ENCODE measurements at regions not wholly inside any gene's neighbourhood (a gene's known extent, or its start where the extent isn't known, plus 50 kb on each side); places are given as distances from the start of the nearest gene placed in this dataset.
A peak's percentile ranks its signal among the peaks of the same experiment; 100 is the strongest.

GRCh38 chr6:120871416-120872261, 462.6 kb downstream of the TBC1D32 start:
- H2BK5ac ChIP-seq (ENCODE audit: insufficient read length, low read length): no peak overlapping the region
- no peak overlapping the region for H3K4me2 ChIP-seq (ENCODE audit: insufficient read depth, insufficient read length, low read length)
- no peak overlapping the region for H3K27ac Mint-ChIP-seq
- no peak overlapping the region for H3K9ac ChIP-seq (ENCODE audit: extremely low read depth, insufficient read length, low read length)
- H3K9me3 Mint-ChIP-seq: no peaks in the 10 kb centered on the region; a peak in 1 of 5 replicates
- H3K9me3 ChIP-seq (ENCODE audit: control insufficient read depth, low read depth, low read length): no peaks in the 10 kb centered on the region
- no peak overlapping the region for H2AK5ac ChIP-seq (ENCODE audit: insufficient read length, low read length)
- no peak for TF ChIP-seq CTCF (conservative IDR thresholded peaks at IDR 0.05)
- H3K4me3 Mint-ChIP-seq: no peak overlapping the region
- peak; percentile 46 for DNase-seq
- H2BK20ac ChIP-seq (ENCODE audit: low read depth, low read length, poor library complexity, severe bottlenecking): no peak overlapping the region
- no peaks in the 10 kb centered on the region for H3K27me3 ChIP-seq (ENCODE audit: insufficient read depth, low read length)
- no CpG with 5 or more reads among the region's 23 CpGs for WGBS (ENCODE audit: extremely low coverage, insufficient read length, low lambda C conversion rate)
- H3K4me1 Mint-ChIP-seq: 0 out of 4 replicates have a peak, but pooled peaks cover 0 to 1% of the 10 kb centered on the region in 2 experiments
- no peak overlapping the region for H3K4ac ChIP-seq (ENCODE audit: low read depth, low read length)
- no peak overlapping the region for H3K27ac ChIP-seq (ENCODE audit: insufficient read length, low read depth, low read length)
- H3K18ac ChIP-seq (ENCODE audit: insufficient read length, low read depth, low read length): no peak overlapping the region
- H3K36me3 Mint-ChIP-seq (ENCODE audit: insufficient read depth in 1 of 3, low read depth in 3 of 3): no peaks in the 10 kb centered on the region
- no peak overlapping the region for H4K8ac ChIP-seq (replicated peaks; ENCODE audit: insufficient read length, low read depth, low read length)
- H3K56ac ChIP-seq (ENCODE audit: insufficient read length, low read depth, low read length): no peak overlapping the region
- 0 out of 2 replicates have a peak, but pooled peaks cover 1% of the 10 kb centered on the region for H3K27me3 Mint-ChIP-seq (ENCODE audit: low read depth)
- no peak overlapping the region; the same call in 1 of the 2 replicates for H3K14ac ChIP-seq (ENCODE audit: insufficient read depth, low read length)
- H4K91ac ChIP-seq (ENCODE audit: insufficient read length, low read depth, low read length): no peak overlapping the region
- H2BK12ac ChIP-seq (ENCODE audit: insufficient read length, low read depth, low read length): no peak overlapping the region
- no peaks in the 10 kb centered on the region for H3K79me1 ChIP-seq (ENCODE audit: insufficient read depth, low read depth, low read length, poor library complexity, severe bottlenecking)
- H3K23me2 ChIP-seq (ENCODE audit: insufficient read length, low read depth, low read length, poor library complexity, severe bottlenecking): no peaks in the 10 kb centered on the region
- H2AFZ ChIP-seq (ENCODE audit: low read length): no peak overlapping the region
- no peak overlapping the region for H3K23ac ChIP-seq (ENCODE audit: insufficient read length, low read depth, low read length)
- no peaks in the 10 kb centered on the region for H3K4me1 ChIP-seq (ENCODE audit: insufficient read depth, low read length)
- no peaks in the 10 kb centered on the region for H4K20me1 ChIP-seq (ENCODE audit: control insufficient read depth, insufficient read depth, insufficient read length)
- no peak overlapping the region for H2BK120ac ChIP-seq (ENCODE audit: low read depth, low read length, poor library complexity, severe bottlenecking)
- H4K5ac ChIP-seq (ENCODE audit: insufficient read length, low read depth, low read length): no peak overlapping the region
- H3T11ph ChIP-seq (ENCODE audit: low read length): no peak overlapping the region
- no peak overlapping the region for H2BK15ac ChIP-seq (ENCODE audit: low read depth, low read length)
- no peaks in the 10 kb centered on the region for H3K79me2 ChIP-seq (ENCODE audit: insufficient read depth, low read length)

Data from H9 (cell line).